G401 (cell line): ENCODE measurements at regions not wholly inside any gene's neighbourhood (a gene's known extent, or its start where the extent isn't known, plus 50 kb on each side); places are given as distances from the start of the nearest gene placed in this dataset.

Source experiments
- DNase-seq: peaks from one replicate; pipeline ENCODE4 v3.0.0-alpha.2; 2015; ENCODE audit warnings: low spot score
- in situ Hi-C: cut with HindIII; loops from 2 replicates; pipeline ENCODE4 v1.10.0; 2016; ENCODE audit warnings: low sequenced_read_pairs, mixed read lengths

DNA sequence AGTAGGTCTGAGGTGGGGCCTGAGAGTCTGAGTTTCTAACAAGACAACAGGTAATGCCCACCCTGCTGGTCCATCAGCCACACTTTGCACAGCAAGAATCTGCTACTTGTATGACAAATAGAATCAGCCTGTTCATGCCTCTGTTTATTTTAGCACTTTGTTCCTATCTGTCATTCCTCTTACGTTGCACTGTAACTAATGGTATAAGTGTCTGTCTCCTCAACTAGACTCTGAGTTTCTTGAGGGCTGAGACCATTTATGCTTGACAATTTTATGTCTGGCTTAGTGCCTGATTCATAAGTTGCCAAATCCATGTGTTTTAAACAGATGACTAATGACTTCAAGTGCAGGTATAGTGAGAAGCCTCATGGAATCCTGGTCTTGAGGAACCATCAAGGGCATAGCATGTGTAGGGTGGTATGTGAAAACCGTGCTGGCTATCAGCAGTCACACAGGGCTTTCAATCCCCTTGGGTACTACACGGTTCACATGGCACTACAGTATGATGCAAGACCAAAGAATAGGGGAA is 209.7 kb downstream of the C11orf91 start:
- in situ Hi-C loops: no loop called here

DNA sequence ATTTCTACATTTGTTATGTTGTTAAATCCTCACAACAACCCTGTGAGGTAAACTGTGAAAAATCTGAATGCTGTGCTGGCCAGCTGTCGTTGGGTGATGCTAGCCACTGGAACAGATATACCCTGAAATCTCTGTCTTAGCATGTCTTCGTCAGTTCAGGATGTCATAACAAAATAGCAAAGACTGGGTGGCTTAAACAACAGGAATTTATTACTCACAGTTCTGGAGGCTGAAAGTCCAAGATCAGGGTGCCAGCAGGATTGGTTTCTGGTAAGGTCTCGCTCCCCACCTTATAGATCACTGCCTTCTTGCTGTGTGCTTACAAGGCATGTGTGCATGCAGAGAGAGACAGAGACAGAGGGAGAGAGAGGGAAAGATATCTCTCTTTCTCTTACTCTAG is 211.7 kb downstream of the C11orf91 start:
- no peak for DNase-seq
- in situ Hi-C loops: no loop called here

More for the DNA sequence above, 209.7 kb downstream of the C11orf91 start:
- no peak for DNase-seq

GRCh38 chr11:33480626-33481025 is 220.0 kb downstream of the C11orf91 start:
- in situ Hi-C loops: no loop called here
- peak; percentile 84 for DNase-seq

- peak; percentile 98 for DNase-seq
- in situ Hi-C loops: no loop called here
Observed at GRCh38 chr11:33479231-33479630, 221.4 kb downstream of the C11orf91 start.

DNA sequence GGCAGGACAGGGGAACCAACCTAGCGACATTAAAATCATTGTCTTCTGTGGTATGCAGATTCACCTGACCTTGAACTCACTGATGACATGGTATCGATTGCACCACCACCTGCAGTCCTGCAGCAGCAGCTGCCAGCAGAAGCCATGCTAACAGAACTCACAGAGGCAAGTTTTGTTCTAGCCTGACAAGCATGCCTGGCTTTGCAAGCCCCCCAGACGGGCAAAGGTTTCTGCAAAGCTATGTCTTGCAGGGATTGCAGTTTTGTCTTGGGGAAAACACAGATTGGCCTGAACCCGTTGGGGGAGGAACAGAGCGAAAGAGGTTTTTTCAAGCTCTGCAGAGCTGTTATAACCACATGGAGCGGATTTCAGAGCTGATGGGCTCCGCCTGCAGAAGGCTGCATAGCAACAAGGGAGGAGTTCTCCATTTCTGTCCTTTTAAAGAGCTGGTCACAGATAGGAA is 221.0 kb downstream of the HIPK3 start:
- in situ Hi-C loops: no loop called here
- peak; percentile 39 for DNase-seq

GRCh38 chr11:33476945-33477606 is 219.9 kb downstream of the HIPK3 start:
- DNase-seq: no peak
- in situ Hi-C loops: no loop called here

- in situ Hi-C loops: no loop called here
- peak; percentile 27 for DNase-seq
Observed at GRCh38 chr11:33475993-33476392, 218.8 kb downstream of the HIPK3 start.

GRCh38 chr11:33474866-33475265 is 217.7 kb downstream of the HIPK3 start:
- DNase-seq: no peak
- in situ Hi-C loops: no loop called here

GRCh38 chr11:33471541-33471940 is 214.4 kb downstream of the HIPK3 start:
- peak; percentile 94 for DNase-seq
- in situ Hi-C loops: no loop called here

DNA sequence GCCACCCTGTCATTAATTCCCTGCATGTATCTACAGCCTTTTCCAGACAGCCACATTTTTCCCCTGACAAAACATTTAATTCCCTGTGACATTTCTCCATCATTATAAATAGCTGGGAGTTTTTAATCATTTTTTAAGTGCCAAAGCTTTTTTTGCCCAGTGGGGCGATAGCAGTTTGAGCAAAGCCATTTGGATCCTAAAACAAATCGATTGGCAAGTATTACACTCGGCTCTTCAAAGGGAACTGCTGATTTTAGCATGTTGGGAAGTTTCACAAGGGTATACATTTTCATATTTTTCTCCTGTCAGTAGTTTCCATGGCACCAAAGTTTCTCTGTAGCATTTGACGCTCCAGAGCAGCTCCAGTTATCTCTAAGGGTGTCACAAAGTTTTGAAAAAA is 210.8 kb downstream of the HIPK3 start:
- in situ Hi-C loops: no loop called here
- no peak for DNase-seq

GRCh38 chr11:33463059-33463458 is 205.9 kb downstream of the HIPK3 start:
- DNase-seq: no peak
- in situ Hi-C loops: no loop called here

GRCh38 chr11:33461369-33462125 is 204.4 kb downstream of the HIPK3 start:
- DNase-seq: no peak
- in situ Hi-C loops: no loop called here

GRCh38 chr11:33457948-33458347 is 200.8 kb downstream of the HIPK3 start:
- in situ Hi-C loops: no loop called here
- DNase-seq: no peak

GRCh38 chr11:33455867-33456463 is 198.8 kb downstream of the HIPK3 start:
- no peak for DNase-seq
- in situ Hi-C loops: no loop called here

DNA sequence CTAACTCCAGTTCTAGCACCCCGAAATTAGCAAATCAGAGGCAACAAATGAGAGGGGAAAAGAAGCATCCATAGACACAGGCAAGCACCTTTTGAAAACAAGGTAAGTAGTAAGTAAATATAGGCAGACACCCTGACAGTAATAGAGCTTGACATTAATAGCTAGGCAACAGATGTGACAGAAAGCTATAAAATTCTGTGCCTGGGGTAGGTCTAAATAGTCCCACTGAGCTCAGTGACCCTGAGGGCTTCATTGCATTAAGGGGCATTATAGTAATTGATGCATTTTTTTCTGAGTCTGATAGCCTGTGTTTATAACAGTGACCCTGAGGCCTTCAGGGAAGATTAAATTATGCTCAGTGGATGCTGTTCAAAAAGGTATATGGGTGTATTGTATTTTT is 197.1 kb downstream of the HIPK3 start:
- in situ Hi-C loops: no loop called here
- DNase-seq: no peak

DNA sequence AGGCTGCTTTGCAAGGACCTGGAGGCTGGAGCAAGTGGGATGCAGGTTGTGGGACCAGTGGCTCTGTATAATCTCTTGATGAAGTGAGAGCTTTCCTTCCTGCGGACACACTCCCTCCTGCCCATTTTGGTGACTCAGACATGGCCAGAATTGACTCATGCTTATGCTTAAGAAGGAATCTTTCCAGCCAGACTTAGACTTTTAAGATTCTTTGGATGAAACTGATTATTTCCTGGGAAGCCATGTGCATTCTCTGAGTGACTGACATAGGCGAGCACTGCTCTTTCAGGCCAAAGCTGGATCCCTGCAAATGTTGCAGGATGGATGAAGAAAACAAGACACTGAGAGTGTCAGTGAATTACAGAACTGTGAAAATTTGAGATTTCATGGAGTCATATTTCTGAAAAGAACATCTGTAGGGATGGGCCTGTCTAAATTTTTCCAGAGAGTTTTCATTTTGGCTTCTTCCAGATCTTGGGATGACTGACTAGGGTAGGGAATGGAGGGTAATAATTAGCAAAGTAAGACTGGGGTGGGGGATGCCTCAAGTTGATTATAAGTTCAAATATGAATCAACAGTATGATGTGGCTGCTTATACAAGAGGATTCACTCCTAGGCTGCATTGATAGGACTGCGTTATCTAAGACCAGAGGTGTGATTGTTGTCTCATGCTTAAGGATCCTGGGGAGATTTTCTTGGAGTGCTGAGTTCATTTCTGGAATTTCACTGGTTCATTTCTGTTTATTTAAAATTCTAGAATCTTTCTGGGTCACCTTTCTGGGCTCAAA is 195.8 kb downstream of the HIPK3 start:
- no peak for DNase-seq
- in situ Hi-C loops: no loop called here

GRCh38 chr11:33451364-33451763 is 194.2 kb downstream of the HIPK3 start:
- no peak for DNase-seq
- in situ Hi-C loops: no loop called here

GRCh38 chr11:33449798-33450197 is 192.6 kb downstream of the HIPK3 start:
- in situ Hi-C loops: no loop called here
- no peak for DNase-seq

DNA sequence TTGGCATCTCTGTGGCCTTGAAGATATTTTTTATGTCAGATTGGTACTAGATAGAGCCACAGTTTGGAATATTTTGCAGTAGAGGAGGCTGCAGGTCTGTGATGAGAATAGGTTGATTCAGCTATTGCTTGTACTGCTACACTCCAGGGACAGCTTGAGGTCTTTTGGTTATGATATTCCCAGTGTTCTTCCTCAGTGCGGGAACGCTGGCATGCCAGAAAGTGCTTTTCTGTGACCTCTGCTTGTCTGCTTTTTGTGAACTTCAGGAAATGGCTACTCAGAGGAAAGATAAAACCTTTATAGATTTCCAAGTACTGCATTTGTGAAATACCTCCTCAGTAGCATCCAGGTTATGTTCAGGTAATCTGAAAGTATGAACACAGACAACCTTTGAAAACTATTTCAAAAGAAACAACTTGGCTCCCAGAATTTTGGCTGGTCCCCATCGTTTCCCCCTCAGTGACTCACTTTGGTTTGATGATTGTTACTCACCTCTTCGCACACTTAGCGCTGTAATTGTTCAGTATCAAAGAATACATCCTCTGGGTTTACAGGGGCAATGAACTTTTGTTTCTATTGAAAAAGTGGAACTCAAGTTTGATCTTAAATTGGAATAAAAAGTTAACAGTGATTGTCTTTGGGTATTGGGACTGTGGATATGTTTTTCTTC is 191.4 kb downstream of the HIPK3 start:
- in situ Hi-C loops: no loop called here
- no peak for DNase-seq
